Trophoblast cell (in vitro differentiated cells and primary cell): ENCODE measurements at regions not wholly inside any gene's neighbourhood (a gene's known extent, or its start where the extent isn't known, plus 50 kb on each side); places are given as distances from the start of the nearest gene placed in this dataset.

Source experiments
- DNase-seq, 2 donors: peaks; one replicate each; pipeline ENCODE4 v3.0.0-alpha.2; 2016
- H2AFZ ChIP-seq: 2 replicates; pipeline ENCODE4 v1.6.1; 2013; ENCODE audit warnings: low read length, moderate library complexity, mild to moderate bottlenecking; ENCODE audit not compliant: insufficient read depth, poor library complexity
- H2AK5ac ChIP-seq: 2 replicates; pipeline ENCODE4 v1.6.1; 2013; ENCODE audit warnings: mild to moderate bottlenecking, low read length
- H2BK120ac ChIP-seq: 2 replicates; pipeline ENCODE4 v1.6.1; 2013; ENCODE audit warnings: low read length, mild to moderate bottlenecking, moderate library complexity; ENCODE audit not compliant: insufficient read depth, poor library complexity
- H2BK12ac ChIP-seq: 2 replicates; pipeline ENCODE4 v1.6.1; 2013; ENCODE audit warnings: mild to moderate bottlenecking, low read length, moderate library complexity
- H2BK5ac ChIP-seq: 2 replicates; pipeline ENCODE4 v1.6.1; 2013; ENCODE audit warnings: low read length, low read depth, moderate library complexity, mild to moderate bottlenecking; ENCODE audit not compliant: poor library complexity
- H3K14ac ChIP-seq: 2 replicates; pipeline ENCODE4 v1.6.1; 2013; ENCODE audit warnings: mild to moderate bottlenecking, low read length
- H3K18ac ChIP-seq: 2 replicates; pipeline ENCODE4 v1.6.1; 2013; ENCODE audit warnings: mild to moderate bottlenecking, low read length
- H3K23ac ChIP-seq: 2 replicates; pipeline ENCODE4 v1.6.1; 2013; ENCODE audit warnings: low read length
- H3K27ac ChIP-seq: 2 replicates; pipeline ENCODE4 v1.5.1; 2013; ENCODE audit warnings: low read depth, mild to moderate bottlenecking, inconsistent platforms, low read length, moderate library complexity
- H3K27me3 ChIP-seq: 2 replicates; pipeline ENCODE4 v1.6.1; 2013; ENCODE audit warnings: inconsistent platforms, mild to moderate bottlenecking, low read length, moderate library complexity; ENCODE audit not compliant: insufficient read depth
- H3K36me3 ChIP-seq, 2 experiments: 1 replicate in 1 of 2; 2 replicates in 1 of 2; pipeline ENCODE4 v1.6.1; 2013; ENCODE audit warnings: low read length in 2 of 2, mild to moderate bottlenecking in 2 of 2, moderate library complexity in 1 of 2; ENCODE audit not compliant: insufficient read depth in 2 of 2, control insufficient read depth in 1 of 2
- H3K4ac ChIP-seq: 2 replicates; pipeline ENCODE4 v1.6.1; 2013; ENCODE audit warnings: low read depth, mild to moderate bottlenecking, low read length, moderate library complexity
- H3K4me1 ChIP-seq, 2 experiments: 1 replicate in 1 of 2; 2 replicates in 1 of 2; pipeline ENCODE4 v1.6.1; 2013; ENCODE audit warnings: low read length in 2 of 2, mild to moderate bottlenecking in 2 of 2, moderate library complexity in 1 of 2; ENCODE audit not compliant: insufficient read depth in 2 of 2, control insufficient read depth in 1 of 2
- H3K4me2 ChIP-seq: 2 replicates; pipeline ENCODE4 v1.6.1; 2013; ENCODE audit warnings: inconsistent platforms, mild to moderate bottlenecking, low read length, moderate library complexity
- H3K4me3 ChIP-seq: 2 replicates; pipeline ENCODE4 v1.5.1; 2013; ENCODE audit warnings: mild to moderate bottlenecking, low read depth, low read length, inconsistent platforms
- H3K79me1 ChIP-seq: one replicate; pipeline ENCODE4 v1.6.1; 2013; ENCODE audit warnings: low read length
- H3K79me2 ChIP-seq: 2 replicates; pipeline ENCODE4 v1.6.1; 2013; ENCODE audit warnings: low read length, mild to moderate bottlenecking; ENCODE audit not compliant: control insufficient read depth, insufficient read depth, poor library complexity
- H3K9ac ChIP-seq: 2 replicates; pipeline ENCODE4 v1.6.1; 2013; ENCODE audit warnings: mild to moderate bottlenecking, low read length
- H3K9me3 ChIP-seq: 2 replicates; pipeline ENCODE4 v1.6.1; 2013; ENCODE audit warnings: low read depth, mild to moderate bottlenecking, control low read depth, inconsistent platforms, low read length; ENCODE audit not compliant: insufficient read depth
- H4K12ac ChIP-seq: 2 replicates; pipeline ENCODE4 v1.6.1; 2013; ENCODE audit warnings: low read depth, mild to moderate bottlenecking, low read length, moderate library complexity
- H4K8ac ChIP-seq: 2 replicates; pipeline ENCODE4 v1.6.1; 2013; ENCODE audit warnings: low read depth, mild to moderate bottlenecking, low read length, moderate library complexity
- H4K91ac ChIP-seq: one replicate; pipeline ENCODE4 v1.6.1; 2013; ENCODE audit warnings: low read depth, mild to moderate bottlenecking, low read length, moderate library complexity
- WGBS: extraction: QIAGEN DNeasy Blood & Tissue Kit; methylation state at CpG from one replicate; pipeline ENCODE4 v1.1.7; 2013; ENCODE audit warnings: missing lambda C conversion rate; ENCODE audit not compliant: insufficient read length, insufficient coverage; ENCODE audit errors: extremely low coverage; 5-methylcytosine and 5-hydroxymethylcytosine counted together

DNA sequence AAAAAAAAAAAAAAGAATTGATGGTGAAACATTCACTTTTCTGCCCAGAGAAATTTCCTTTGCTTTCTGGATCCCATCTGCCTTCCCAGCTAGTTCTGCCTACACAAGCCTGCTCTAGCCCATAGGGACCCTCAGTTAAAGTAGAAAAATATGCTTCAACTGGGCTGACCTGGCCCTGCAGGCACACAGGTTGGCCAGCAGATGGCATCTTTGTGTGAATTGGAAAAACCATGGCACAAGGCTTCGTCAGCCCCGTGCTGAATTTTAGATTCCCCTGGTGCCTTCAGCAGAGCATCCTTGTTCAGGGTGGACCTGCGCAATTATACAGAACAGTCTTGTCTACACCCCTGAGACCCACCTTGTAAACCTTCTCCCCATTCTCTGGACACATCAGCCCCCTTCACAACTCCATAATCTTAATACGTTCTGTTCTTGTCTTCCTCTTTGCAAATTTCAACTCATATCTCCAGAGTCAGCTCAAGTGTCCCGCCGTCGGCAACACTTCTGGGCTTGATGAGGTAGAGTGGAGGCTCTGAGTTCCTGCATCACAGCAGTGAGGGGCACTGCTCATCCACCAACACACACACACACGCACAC is 114.5 kb downstream of the INSIG2 start:
- Histone ChIP-seq H3K79me1 (no peaks in the 10 kb centered on the region), H3K9me3 (no peaks in the 10 kb centered on the region), H4K91ac (no peak overlapping the region), H4K12ac (no peak overlapping the region), H3K27me3 (no peaks in the 10 kb centered on the region), H3K14ac (no peak overlapping the region), H3K79me2 (no peaks in the 10 kb centered on the region), H2AFZ (no peak overlapping the region), H2AK5ac (no peak overlapping the region), H3K23ac (no peak overlapping the region), H3K4me1 (no peaks in the 10 kb centered on the region), H3K4ac (no peak overlapping the region), H3K4me3 (no peak overlapping the region), H2BK120ac (no peak overlapping the region), H3K27ac (no peak overlapping the region), H2BK12ac (no peak overlapping the region), H3K18ac (no peak overlapping the region), H3K36me3 (no peaks in the 10 kb centered on the region), H3K9ac (no peak overlapping the region), H2BK5ac (no peak overlapping the region), H4K8ac (no peak overlapping the region), H3K4me2 (no peak overlapping the region)
- DNase-seq = peak; percentile 24 to 70
- WGBS = no CpG with 5 or more reads among the region's 8 CpGs

DNA sequence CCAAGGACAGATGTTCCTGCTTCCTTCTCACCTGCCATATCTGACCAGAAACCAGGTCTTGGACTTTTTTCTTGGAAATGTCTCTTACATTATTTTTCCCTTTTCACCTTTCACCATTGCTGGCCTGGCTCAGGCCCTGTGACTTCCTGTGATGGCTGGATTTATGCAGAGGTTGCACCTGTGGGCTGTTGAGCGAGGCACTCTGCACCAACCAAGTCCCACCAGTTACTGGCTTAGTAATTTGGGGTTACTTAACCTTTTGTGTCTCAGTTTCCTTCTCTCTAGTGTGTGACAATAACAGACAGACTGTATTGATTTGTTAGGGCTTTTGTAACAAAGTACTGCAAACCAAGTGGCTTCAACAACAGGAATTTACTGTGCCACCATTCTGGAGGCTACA is 110.0 kb downstream of the INSIG2 start:
- Histone ChIP-seq H3K4ac (no peak overlapping the region), H3K23ac (no peak overlapping the region), H3K9ac (no peak overlapping the region), H3K79me2 (no peaks in the 10 kb centered on the region), H3K4me3 (no peak overlapping the region), H2BK5ac (no peak overlapping the region), H3K4me1 (no peaks in the 10 kb centered on the region), H2BK120ac (no peak overlapping the region), H3K27ac (no peak overlapping the region), H3K18ac (no peak overlapping the region), H4K12ac (no peak overlapping the region), H4K91ac (no peak overlapping the region), H4K8ac (no peak overlapping the region), H2AK5ac (no peak overlapping the region), H2AFZ (no peak overlapping the region), H3K27me3 (no peaks in the 10 kb centered on the region), H3K79me1 (no peaks in the 10 kb centered on the region), H3K9me3 (no peaks in the 10 kb centered on the region), H3K36me3 (no peaks in the 10 kb centered on the region), H3K14ac (no peak overlapping the region), H3K4me2 (no peak overlapping the region), H2BK12ac (no peak overlapping the region)
- no CpG with 5 or more reads among the region's 1 CpG for WGBS
- no peak for DNase-seq

DNA sequence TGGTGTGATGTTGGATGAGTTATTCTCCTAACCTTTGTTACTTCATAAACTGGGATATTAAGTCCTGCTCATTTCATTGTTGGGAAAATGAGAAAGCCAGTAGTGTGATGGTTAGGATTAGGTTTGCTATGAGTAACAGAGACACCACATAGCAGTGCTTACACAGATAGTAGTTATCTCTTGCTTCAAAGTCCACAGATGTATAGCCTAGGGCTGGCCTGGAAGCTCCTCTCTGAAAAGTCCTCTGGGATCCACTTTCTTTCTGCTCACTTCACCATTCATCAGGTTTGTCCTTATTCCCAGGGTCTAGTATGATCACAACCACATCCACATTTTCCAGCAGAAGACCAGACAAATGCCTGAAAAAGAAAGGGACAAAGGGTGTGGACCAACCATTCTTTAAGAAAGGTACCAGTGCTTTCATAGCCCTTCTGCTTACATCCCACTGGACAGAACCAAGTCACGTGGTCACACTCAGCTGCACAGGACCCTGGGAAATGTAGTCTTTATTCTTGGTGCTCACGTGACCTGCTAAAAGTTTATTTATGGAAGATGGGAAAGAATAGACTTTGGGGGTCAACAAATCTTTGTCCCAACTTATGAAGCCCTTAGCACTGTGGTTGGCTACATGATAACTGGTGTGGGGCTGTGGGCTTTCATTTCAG is 108.9 kb downstream of the INSIG2 start:
- no peaks in the 10 kb centered on the region for H3K79me2 ChIP-seq

DNA sequence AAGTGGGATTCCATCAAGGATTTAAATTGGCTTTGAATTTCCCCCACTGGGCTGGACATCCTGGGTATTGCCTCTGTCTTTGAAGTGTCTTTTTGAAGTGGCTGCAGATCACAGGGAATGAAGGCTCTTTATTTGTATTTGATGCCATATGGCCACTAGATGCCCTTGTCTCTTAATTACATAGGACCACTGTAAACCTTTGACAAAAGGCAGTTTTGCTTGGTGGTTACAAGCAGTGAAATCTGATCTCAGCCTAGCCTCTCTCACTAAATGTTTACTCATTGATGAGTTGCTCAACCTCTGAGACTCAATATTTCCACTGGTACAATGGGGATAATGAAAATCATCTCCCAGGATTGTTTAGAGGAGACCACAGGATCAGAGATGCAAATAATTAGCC is 102.2 kb downstream of the INSIG2 start:
- no peak overlapping the region for H4K91ac ChIP-seq
- no peak overlapping the region for H3K23ac ChIP-seq
- no peak overlapping the region for H3K27ac ChIP-seq
- no peak overlapping the region for H2AK5ac ChIP-seq
- DNase-seq = no peak
- no peaks in the 10 kb centered on the region for H3K9me3 ChIP-seq
- H3K4ac ChIP-seq = no peak overlapping the region
- H2BK12ac ChIP-seq = no peak overlapping the region
- H3K4me3 ChIP-seq = no peak overlapping the region
- no peak overlapping the region for H3K18ac ChIP-seq
- peaks cover 0 to 4% of the 10 kb centered on the region in 2 experiments for H3K4me1 ChIP-seq
- H2BK5ac ChIP-seq = no peak overlapping the region
- H2BK120ac ChIP-seq = no peak overlapping the region
- H3K79me1 ChIP-seq = peaks cover 10% of the 10 kb centered on the region
- peaks cover 6% of the 10 kb centered on the region for H3K79me2 ChIP-seq
- H2AFZ ChIP-seq = no peak overlapping the region
- no peak overlapping the region for H4K8ac ChIP-seq
- no peaks in the 10 kb centered on the region for H3K27me3 ChIP-seq
- H4K12ac ChIP-seq = no peak overlapping the region
- H3K14ac ChIP-seq = no peak overlapping the region
- no peak overlapping the region for H3K4me2 ChIP-seq
- no peaks in the 10 kb centered on the region for H3K36me3 ChIP-seq
- no peak overlapping the region for H3K9ac ChIP-seq

More for the DNA sequence above, 108.9 kb downstream of the INSIG2 start:
- no peak overlapping the region for H3K9ac ChIP-seq
- no peaks in the 10 kb centered on the region for H3K4me1 ChIP-seq
- no peak overlapping the region for H4K91ac ChIP-seq
- no peak overlapping the region for H3K27ac ChIP-seq
- H2BK5ac ChIP-seq = no peak overlapping the region
- no peak overlapping the region for H4K12ac ChIP-seq
- H4K8ac ChIP-seq = no peak overlapping the region
- no peak overlapping the region for H3K4ac ChIP-seq
- no peak overlapping the region for H3K4me2 ChIP-seq
- WGBS = no CpG with 5 or more reads among the region's 2 CpGs
- no peaks in the 10 kb centered on the region for H3K79me1 ChIP-seq
- H3K9me3 ChIP-seq = no peaks in the 10 kb centered on the region
- no peak overlapping the region for H3K14ac ChIP-seq
- no peaks in the 10 kb centered on the region for H3K36me3 ChIP-seq
- no peak overlapping the region for H3K23ac ChIP-seq
- H3K27me3 ChIP-seq = no peaks in the 10 kb centered on the region
- no peak overlapping the region for H2AFZ ChIP-seq
- H2BK12ac ChIP-seq = no peak overlapping the region
- H3K18ac ChIP-seq = no peak overlapping the region
- H2BK120ac ChIP-seq = no peak overlapping the region
- DNase-seq = peak in 1 of 2 donors; percentile 30
- H3K4me3 ChIP-seq = no peak overlapping the region
- no peak overlapping the region for H2AK5ac ChIP-seq
